Liver (tissue), 3 donors: ENCODE measurements at regions not wholly inside any gene's neighbourhood (a gene's known extent, or its start where the extent isn't known, plus 50 kb on each side); places are given as distances from the start of the nearest gene placed in this dataset.

ENCODE experiments used
- EGR1 ChIP-seq, 2 donors: IDR thresholded peaks; 2 replicates each; pipeline ENCODE4 v1.6.1; 2016 to 2018; ENCODE audit warnings: antibody characterized with exemption in 2 of 2, low read depth in 2 of 2
- GABPA ChIP-seq, 2 donors: IDR thresholded peaks in 1 of 2; conservative IDR thresholded peaks in 1 of 2; 2 replicates each; pipeline ENCODE4 v1.6.1; 2016; ENCODE audit warnings: antibody characterized with exemption in 2 of 2, mild to moderate bottlenecking in 1 of 2, moderate library complexity in 1 of 2
- HNF4G ChIP-seq: IDR thresholded peaks from 2 replicates; pipeline ENCODE4 v1.6.1; 2016; ENCODE audit warnings: antibody characterized with exemption
- JUND ChIP-seq, 2 donors: IDR thresholded peaks; 2 replicates each; pipeline ENCODE4 v1.6.1; 2016; ENCODE audit warnings: antibody characterized with exemption in 2 of 2
- RAD21 ChIP-seq, 2 donors: IDR thresholded peaks; 2 replicates each; pipeline ENCODE4 v1.6.1; 2016; ENCODE audit warnings: antibody characterized with exemption in 2 of 2, mild to moderate bottlenecking in 2 of 2
- RXRA ChIP-seq, 2 donors: IDR thresholded peaks; 2 replicates each; pipeline ENCODE4 v1.6.1; 2017 to 2018; ENCODE audit warnings: antibody characterized with exemption in 2 of 2, mild to moderate bottlenecking in 1 of 2
- SP1 ChIP-seq: IDR thresholded peaks from 2 replicates; pipeline ENCODE4 v1.6.1; 2018; ENCODE audit warnings: antibody characterized with exemption, mild to moderate bottlenecking
- TF ChIP-seq, protein P1 (sequence below): fragments of 150-350 bp; IDR thresholded peaks from 2 replicates; pipeline ENCODE4 v1.5.1; 2017; ENCODE audit warnings: improper control_type of control experiment, low read depth, low read length; ENCODE audit not compliant: missing input control
- TF ChIP-seq, protein P2 (sequence below): IDR thresholded peaks from 2 replicates; pipeline ENCODE4 v1.6.1; 2016; ENCODE audit warnings: antibody characterized with exemption
- TF ChIP-seq, protein P3 (sequence below): IDR thresholded peaks from 2 replicates; pipeline ENCODE4 v1.6.1; 2016; ENCODE audit warnings: antibody characterized with exemption
- TF ChIP-seq, protein P4 (sequence below): IDR thresholded peaks from 2 replicates; pipeline ENCODE4 v1.6.1; 2016; ENCODE audit warnings: antibody characterized with exemption, mild to moderate bottlenecking
- donor health status: healthy.
- donor health status: healthy.

DNA sequence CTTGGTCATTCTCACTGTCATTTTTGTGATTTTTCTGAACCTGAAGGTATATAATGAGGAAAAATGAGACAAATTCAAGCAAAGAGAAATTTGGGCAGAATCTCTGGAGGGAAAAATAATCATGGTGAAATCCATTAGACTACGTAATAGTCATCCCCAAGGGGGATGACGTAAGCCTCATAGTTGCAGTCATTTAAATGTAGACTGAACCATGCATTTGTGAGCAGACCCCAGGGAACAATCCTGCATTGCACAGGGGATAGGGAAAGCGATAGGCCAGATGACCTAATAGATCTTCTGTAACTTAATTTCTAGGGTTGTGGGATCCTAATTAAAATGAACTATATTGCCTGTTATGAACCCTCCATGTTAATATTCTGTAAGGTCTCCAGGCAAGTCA lies 167.4 kb upstream of the C1orf21 start:
- TF ChIP-seq, protein P1, sequence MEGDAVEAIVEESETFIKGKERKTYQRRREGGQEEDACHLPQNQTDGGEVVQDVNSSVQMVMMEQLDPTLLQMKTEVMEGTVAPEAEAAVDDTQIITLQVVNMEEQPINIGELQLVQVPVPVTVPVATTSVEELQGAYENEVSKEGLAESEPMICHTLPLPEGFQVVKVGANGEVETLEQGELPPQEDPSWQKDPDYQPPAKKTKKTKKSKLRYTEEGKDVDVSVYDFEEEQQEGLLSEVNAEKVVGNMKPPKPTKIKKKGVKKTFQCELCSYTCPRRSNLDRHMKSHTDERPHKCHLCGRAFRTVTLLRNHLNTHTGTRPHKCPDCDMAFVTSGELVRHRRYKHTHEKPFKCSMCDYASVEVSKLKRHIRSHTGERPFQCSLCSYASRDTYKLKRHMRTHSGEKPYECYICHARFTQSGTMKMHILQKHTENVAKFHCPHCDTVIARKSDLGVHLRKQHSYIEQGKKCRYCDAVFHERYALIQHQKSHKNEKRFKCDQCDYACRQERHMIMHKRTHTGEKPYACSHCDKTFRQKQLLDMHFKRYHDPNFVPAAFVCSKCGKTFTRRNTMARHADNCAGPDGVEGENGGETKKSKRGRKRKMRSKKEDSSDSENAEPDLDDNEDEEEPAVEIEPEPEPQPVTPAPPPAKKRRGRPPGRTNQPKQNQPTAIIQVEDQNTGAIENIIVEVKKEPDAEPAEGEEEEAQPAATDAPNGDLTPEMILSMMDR: no peak
- TF ChIP-seq SP1 (no peak), HNF4G (no peak), EGR1 (IDR thresholded peaks at IDR 0.05; ENCODE audit: low read depth in 2 of 2) (no peak), RAD21 (IDR thresholded peaks at IDR 0.05) (no peak), JUND (IDR thresholded peaks at IDR 0.05) (no peak), GABPA (IDR thresholded peaks at IDR 0.05 in 1 of 2, conservative IDR thresholded peaks at IDR 0.05 in 1 of 2) (no peak), RXRA (IDR thresholded peaks at IDR 0.05) (no peak)
- TF ChIP-seq, protein P2, sequence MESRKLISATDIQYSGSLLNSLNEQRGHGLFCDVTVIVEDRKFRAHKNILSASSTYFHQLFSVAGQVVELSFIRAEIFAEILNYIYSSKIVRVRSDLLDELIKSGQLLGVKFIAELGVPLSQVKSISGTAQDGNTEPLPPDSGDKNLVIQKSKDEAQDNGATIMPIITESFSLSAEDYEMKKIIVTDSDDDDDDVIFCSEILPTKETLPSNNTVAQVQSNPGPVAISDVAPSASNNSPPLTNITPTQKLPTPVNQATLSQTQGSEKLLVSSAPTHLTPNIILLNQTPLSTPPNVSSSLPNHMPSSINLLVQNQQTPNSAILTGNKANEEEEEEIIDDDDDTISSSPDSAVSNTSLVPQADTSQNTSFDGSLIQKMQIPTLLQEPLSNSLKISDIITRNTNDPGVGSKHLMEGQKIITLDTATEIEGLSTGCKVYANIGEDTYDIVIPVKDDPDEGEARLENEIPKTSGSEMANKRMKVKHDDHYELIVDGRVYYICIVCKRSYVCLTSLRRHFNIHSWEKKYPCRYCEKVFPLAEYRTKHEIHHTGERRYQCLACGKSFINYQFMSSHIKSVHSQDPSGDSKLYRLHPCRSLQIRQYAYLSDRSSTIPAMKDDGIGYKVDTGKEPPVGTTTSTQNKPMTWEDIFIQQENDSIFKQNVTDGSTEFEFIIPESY: no peak
- TF ChIP-seq, protein P3, sequence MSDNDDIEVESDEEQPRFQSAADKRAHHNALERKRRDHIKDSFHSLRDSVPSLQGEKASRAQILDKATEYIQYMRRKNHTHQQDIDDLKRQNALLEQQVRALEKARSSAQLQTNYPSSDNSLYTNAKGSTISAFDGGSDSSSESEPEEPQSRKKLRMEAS: no peak
- TF ChIP-seq, protein P4, sequence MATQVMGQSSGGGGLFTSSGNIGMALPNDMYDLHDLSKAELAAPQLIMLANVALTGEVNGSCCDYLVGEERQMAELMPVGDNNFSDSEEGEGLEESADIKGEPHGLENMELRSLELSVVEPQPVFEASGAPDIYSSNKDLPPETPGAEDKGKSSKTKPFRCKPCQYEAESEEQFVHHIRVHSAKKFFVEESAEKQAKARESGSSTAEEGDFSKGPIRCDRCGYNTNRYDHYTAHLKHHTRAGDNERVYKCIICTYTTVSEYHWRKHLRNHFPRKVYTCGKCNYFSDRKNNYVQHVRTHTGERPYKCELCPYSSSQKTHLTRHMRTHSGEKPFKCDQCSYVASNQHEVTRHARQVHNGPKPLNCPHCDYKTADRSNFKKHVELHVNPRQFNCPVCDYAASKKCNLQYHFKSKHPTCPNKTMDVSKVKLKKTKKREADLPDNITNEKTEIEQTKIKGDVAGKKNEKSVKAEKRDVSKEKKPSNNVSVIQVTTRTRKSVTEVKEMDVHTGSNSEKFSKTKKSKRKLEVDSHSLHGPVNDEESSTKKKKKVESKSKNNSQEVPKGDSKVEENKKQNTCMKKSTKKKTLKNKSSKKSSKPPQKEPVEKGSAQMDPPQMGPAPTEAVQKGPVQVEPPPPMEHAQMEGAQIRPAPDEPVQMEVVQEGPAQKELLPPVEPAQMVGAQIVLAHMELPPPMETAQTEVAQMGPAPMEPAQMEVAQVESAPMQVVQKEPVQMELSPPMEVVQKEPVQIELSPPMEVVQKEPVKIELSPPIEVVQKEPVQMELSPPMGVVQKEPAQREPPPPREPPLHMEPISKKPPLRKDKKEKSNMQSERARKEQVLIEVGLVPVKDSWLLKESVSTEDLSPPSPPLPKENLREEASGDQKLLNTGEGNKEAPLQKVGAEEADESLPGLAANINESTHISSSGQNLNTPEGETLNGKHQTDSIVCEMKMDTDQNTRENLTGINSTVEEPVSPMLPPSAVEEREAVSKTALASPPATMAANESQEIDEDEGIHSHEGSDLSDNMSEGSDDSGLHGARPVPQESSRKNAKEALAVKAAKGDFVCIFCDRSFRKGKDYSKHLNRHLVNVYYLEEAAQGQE: no peak
